ENCODE measurements at regions not wholly inside any gene's neighbourhood (a gene's known extent, or its start where the extent isn't known, plus 50 kb on each side); places are given as distances from the start of the nearest gene placed in this dataset.
"Not testable (repeated sequence)": the region's sequence is repeated elsewhere in the genome, so short reads cannot be mapped to it uniquely, and the experiment has no call there.

DNA sequence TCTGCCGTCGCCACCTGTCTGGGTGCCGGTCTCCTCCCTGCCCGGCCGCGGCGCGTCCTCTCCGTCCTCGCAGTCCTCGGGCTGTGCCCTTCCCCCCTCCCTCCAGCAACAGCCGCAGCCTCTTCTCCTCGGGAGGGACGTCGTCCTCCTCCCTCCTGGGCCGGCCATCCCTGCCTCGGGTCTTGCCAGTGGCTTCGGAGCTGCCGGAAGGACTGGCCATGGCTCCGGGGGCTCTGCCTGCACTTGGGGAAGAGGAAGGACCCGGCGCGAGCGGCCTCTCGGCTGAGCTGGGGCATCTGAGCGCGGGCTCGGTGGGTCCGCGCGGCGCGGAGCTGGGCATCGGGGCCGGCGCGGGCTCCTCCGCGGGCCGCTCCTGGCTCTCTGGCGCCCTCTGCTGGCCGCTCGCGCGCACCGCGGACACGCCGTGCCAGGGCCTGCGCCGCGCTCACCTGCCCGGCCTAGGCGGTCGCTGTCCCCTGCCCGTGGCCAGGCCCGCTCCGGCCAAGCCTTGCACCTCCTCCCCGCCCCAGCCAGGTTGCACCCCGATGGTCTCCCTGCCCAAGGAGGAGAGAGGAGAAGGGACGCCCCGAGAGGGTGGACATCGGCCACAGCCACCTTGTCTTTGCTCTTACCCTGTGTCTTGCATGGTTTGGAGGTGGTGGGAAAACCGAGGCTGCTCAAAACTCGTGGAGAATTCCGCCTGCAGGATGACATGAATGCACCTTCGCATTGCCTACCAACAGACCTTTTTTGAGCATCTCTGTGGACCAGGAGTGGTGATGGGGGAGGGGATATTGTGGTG is 83.9 kb upstream of the FRG2C start:
- TF ChIP-seq EZH2 (IDR thresholded peaks at IDR 0.05; ENCODE audit: low read length, missing control alignments), result not testable (repeated sequence)
- TF ChIP-seq, protein P1, sequence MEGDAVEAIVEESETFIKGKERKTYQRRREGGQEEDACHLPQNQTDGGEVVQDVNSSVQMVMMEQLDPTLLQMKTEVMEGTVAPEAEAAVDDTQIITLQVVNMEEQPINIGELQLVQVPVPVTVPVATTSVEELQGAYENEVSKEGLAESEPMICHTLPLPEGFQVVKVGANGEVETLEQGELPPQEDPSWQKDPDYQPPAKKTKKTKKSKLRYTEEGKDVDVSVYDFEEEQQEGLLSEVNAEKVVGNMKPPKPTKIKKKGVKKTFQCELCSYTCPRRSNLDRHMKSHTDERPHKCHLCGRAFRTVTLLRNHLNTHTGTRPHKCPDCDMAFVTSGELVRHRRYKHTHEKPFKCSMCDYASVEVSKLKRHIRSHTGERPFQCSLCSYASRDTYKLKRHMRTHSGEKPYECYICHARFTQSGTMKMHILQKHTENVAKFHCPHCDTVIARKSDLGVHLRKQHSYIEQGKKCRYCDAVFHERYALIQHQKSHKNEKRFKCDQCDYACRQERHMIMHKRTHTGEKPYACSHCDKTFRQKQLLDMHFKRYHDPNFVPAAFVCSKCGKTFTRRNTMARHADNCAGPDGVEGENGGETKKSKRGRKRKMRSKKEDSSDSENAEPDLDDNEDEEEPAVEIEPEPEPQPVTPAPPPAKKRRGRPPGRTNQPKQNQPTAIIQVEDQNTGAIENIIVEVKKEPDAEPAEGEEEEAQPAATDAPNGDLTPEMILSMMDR (conservative IDR thresholded peaks at IDR 0.05 in 1 of 2, IDR thresholded peaks at IDR 0.05 in 1 of 2; ENCODE audit: low read depth in 1 of 2, low read length in 2 of 2), result peak in 1 of 2 donors; percentile 9

All from fibroblast of lung (primary cell).